HG03521 (cell line): ENCODE measurements at regions not wholly inside any gene's neighbourhood (a gene's known extent, or its start where the extent isn't known, plus 50 kb on each side); places are given as distances from the start of the nearest gene placed in this dataset.

ENCODE experiments used
- ATAC-seq: cut with Tn5 transposase; IDR thresholded peaks from one replicate; pipeline ENCODE4 v1.9.1; 2021; ENCODE audit warnings: mild to moderate bottlenecking, moderate library complexity; ENCODE audit not compliant: unreplicated experiment

- no peak for ATAC-seq
Observed at GRCh38 chr9:22278426-22278825, 168.2 kb upstream of the DMRTA1 start.

- no peak for ATAC-seq
Observed at GRCh38 chr9:22279636-22280035, 167.0 kb upstream of the DMRTA1 start.

- ATAC-seq = no peak
Observed at GRCh38 chr9:22285066-22285465, 161.6 kb upstream of the DMRTA1 start.

GRCh38 chr9:22286661-22287060 lies 160.0 kb upstream of the DMRTA1 start:
- no peak for ATAC-seq

GRCh38 chr9:22288661-22289060 lies 158.0 kb upstream of the DMRTA1 start:
- no peak for ATAC-seq

GRCh38 chr9:22307013-22307711 lies 139.5 kb upstream of the DMRTA1 start:
- no peak for ATAC-seq

GRCh38 chr9:22308177-22308576 lies 138.4 kb upstream of the DMRTA1 start:
- no peak for ATAC-seq

GRCh38 chr9:22316645-22317044 lies 130.0 kb upstream of the DMRTA1 start:
- no peak for ATAC-seq

GRCh38 chr9:22331533-22331932 lies 115.1 kb upstream of the DMRTA1 start:
- no peak for ATAC-seq

GRCh38 chr9:22332202-22332601 lies 114.4 kb upstream of the DMRTA1 start:
- no peak for ATAC-seq

GRCh38 chr9:22337261-22337660 lies 109.4 kb upstream of the DMRTA1 start:
- ATAC-seq = no peak

- no peak for ATAC-seq
Observed at GRCh38 chr9:22342491-22343217, 104.0 kb upstream of the DMRTA1 start.

GRCh38 chr9:22343218-22343611 lies 103.4 kb upstream of the DMRTA1 start:
- ATAC-seq = no peak

GRCh38 chr9:22354699-22355384 lies 91.8 kb upstream of the DMRTA1 start:
- ATAC-seq = no peak

GRCh38 chr9:22356985-22357384 lies 89.6 kb upstream of the DMRTA1 start:
- ATAC-seq = no peak

- no peak for ATAC-seq
Observed at GRCh38 chr9:22363421-22363887, 83.2 kb upstream of the DMRTA1 start.

- no peak for ATAC-seq
Observed at GRCh38 chr9:22373636-22374035, 73.0 kb upstream of the DMRTA1 start.

GRCh38 chr9:22374051-22374450 lies 72.6 kb upstream of the DMRTA1 start:
- no peak for ATAC-seq

GRCh38 chr9:22379272-22379671 lies 67.4 kb upstream of the DMRTA1 start:
- ATAC-seq = no peak

- no peak for ATAC-seq
Observed at GRCh38 chr9:22381170-22381569, 65.5 kb upstream of the DMRTA1 start.

GRCh38 chr9:22382331-22382730 lies 64.3 kb upstream of the DMRTA1 start:
- no peak for ATAC-seq

- ATAC-seq = no peak
Observed at GRCh38 chr9:22383718-22384117, 62.9 kb upstream of the DMRTA1 start.
